ENCODE measurements at regions not wholly inside any gene's neighbourhood (a gene's known extent, or its start where the extent isn't known, plus 50 kb on each side); places are given as distances from the start of the nearest gene placed in this dataset.
"Not testable (repeated sequence)": the region's sequence is repeated elsewhere in the genome, so short reads cannot be mapped to it uniquely, and the experiment has no call there.

GRCh38 chr7:65631236-65631635 is 241.6 kb upstream of the VKORC1L1 start:
- not testable (repeated sequence) for TF ChIP-seq CTCF, POLR2A, POLR2AphosphoS5 (IDR thresholded peaks at IDR 0.05)

All from transverse colon (tissue), 4 donors.